Brain microvascular endothelial cell (primary cell): ENCODE measurements at regions not wholly inside any gene's neighbourhood (a gene's known extent, or its start where the extent isn't known, plus 50 kb on each side); places are given as distances from the start of the nearest gene placed in this dataset.

Experiments
- DNase-seq: peaks from one replicate; pipeline ENCODE4 v3.0.0-alpha.2; 2020
- H3K27ac ChIP-seq: fragments of 250-450 bp; sonication (Bioruptor Pico); 2 replicates; pipeline ENCODE4 v1.5.1; 2020; ENCODE audit warnings: mild to moderate bottlenecking, moderate library complexity
- H3K27me3 ChIP-seq: fragments of 250-450 bp; sonication (Bioruptor Pico); replicated peaks from 2 replicates; pipeline ENCODE4 v1.5.1; 2020; ENCODE audit warnings: mild to moderate bottlenecking
- H3K36me3 ChIP-seq: fragments of 250-450 bp; sonication (Bioruptor Pico); replicated peaks from 2 replicates; pipeline ENCODE4 v1.5.1; 2020; ENCODE audit warnings: mild to moderate bottlenecking
- H3K4me3 ChIP-seq: 2 replicates; pipeline ENCODE4 v1.5.1; 2011; ENCODE audit warnings: low read depth, mild to moderate bottlenecking, control low read depth, low read length, moderate library complexity
- CTCF ChIP-seq: IDR thresholded peaks from 2 replicates; pipeline ENCODE4 v1.5.1; 2011; ENCODE audit warnings: low read depth, mild to moderate bottlenecking, moderate library complexity, low read length, control low read depth, inconsistent platforms; ENCODE audit errors: missing control alignments
- in situ Hi-C: cut with HindIII; loops from 2 replicates; pipeline ENCODE4 v1.10.0; 2017; ENCODE audit warnings: low sequenced_read_pairs, low pct_ligation_motif_present

- H3K36me3 ChIP-seq: no peaks in the 10 kb centered on the region
- TF ChIP-seq CTCF: no peak
- no peak overlapping the region for H3K27ac ChIP-seq
- no peaks in the 10 kb centered on the region for H3K27me3 ChIP-seq
- no peak for DNase-seq
- H3K4me3 ChIP-seq: no peak overlapping the region
- in situ Hi-C loops: no loop called here
These were observed 132.0 kb downstream of the MAP3K21 start for GRCh38 chr1:233459470-233459945.

GRCh38 chr1:233459968-233460367, 132.4 kb downstream of the MAP3K21 start:
- no peak for TF ChIP-seq CTCF
- in situ Hi-C loops: no loop called here
- H3K27me3 ChIP-seq: no peaks in the 10 kb centered on the region
- no peak overlapping the region for H3K27ac ChIP-seq
- no peaks in the 10 kb centered on the region for H3K36me3 ChIP-seq
- H3K4me3 ChIP-seq: no peak overlapping the region
- no peak for DNase-seq

GRCh38 chr1:233460692-233461091, 133.2 kb downstream of the MAP3K21 start:
- DNase-seq: no peak
- in situ Hi-C loops: no loop called here
- no peak for TF ChIP-seq CTCF

GRCh38 chr1:233461847-233462246, 134.3 kb downstream of the MAP3K21 start:
- H3K27ac ChIP-seq: no peak overlapping the region
- DNase-seq: no peak
- no peaks in the 10 kb centered on the region for H3K36me3 ChIP-seq
- H3K4me3 ChIP-seq: no peak overlapping the region
- TF ChIP-seq CTCF: no peak
- in situ Hi-C loops: no loop called here
- no peaks in the 10 kb centered on the region for H3K27me3 ChIP-seq

More at GRCh38 chr1:233460692-233461091, 133.2 kb downstream of the MAP3K21 start:
- Histone ChIP-seq H3K36me3 (no peaks in the 10 kb centered on the region), H3K4me3 (no peak overlapping the region), H3K27ac (no peak overlapping the region), H3K27me3 (no peaks in the 10 kb centered on the region)

- Histone ChIP-seq H3K36me3 (no peaks in the 10 kb centered on the region), H3K27me3 (no peaks in the 10 kb centered on the region), H3K4me3 (no peak overlapping the region), H3K27ac (no peak overlapping the region)
- DNase-seq: no peak
- in situ Hi-C loops: no loop called here
- no peak for TF ChIP-seq CTCF
These were observed 135.8 kb downstream of the MAP3K21 start for GRCh38 chr1:233463333-233463732.

GRCh38 chr1:233465745-233466343, 138.3 kb downstream of the MAP3K21 start:
- Histone ChIP-seq H3K27me3 (no peaks in the 10 kb centered on the region), H3K36me3 (no peaks in the 10 kb centered on the region), H3K27ac (no peak overlapping the region), H3K4me3 (no peak overlapping the region)
- TF ChIP-seq CTCF: no peak
- DNase-seq: no peak
- in situ Hi-C loops: no loop called here
